Adrenal gland (tissue), 5 donors: ENCODE measurements at regions not wholly inside any gene's neighbourhood (a gene's known extent, or its start where the extent isn't known, plus 50 kb on each side); places are given as distances from the start of the nearest gene placed in this dataset.

ENCODE experiments used
- POLR2A ChIP-seq, 2 donors: fragments of 450-650 bp; IDR thresholded peaks; one replicate each; pipeline ENCODE4 v1.6.1; 2017; ENCODE audit warnings: antibody characterized with exemption in 2 of 2, mild to moderate bottlenecking in 2 of 2, moderate library complexity in 1 of 2
- TF ChIP-seq, protein P1 (sequence below), 6 experiments: fragments of 450-650 bp in 4 of 6; fragments of 200-600 bp in 2 of 6; sonication (generic) in 1 of 6; IDR thresholded peaks; 1 replicate in 5 of 6; 2 replicates in 1 of 6; pipeline versions ENCODE4 v1.5.1 to v1.8.0; 2016 to 2021; ENCODE audit warnings: antibody characterized with exemption in 6 of 6, mild to moderate bottlenecking in 2 of 6, moderate library complexity in 1 of 6
- donor health status: DM: no; HTN: no; CAD: no.

DNA sequence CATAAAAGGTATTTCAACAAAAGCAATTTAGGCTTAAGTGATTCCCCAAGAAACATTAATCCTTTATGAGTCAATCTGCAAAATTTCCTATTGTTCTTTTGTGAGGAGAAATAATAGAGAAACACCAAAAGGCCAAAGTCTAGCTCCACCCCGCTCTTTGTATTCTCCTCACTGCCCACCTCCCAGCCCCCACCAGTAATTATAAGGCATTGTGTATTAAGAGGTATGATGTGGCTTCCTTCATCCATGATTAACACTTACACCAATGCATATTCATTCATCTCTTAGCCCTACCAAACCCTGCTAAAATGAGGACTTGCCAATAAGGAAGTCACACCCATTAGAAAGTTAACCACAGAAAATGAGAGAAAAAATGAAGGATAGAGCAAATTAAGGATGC lies 105.3 kb upstream of the SPATA31D4 start:
- TF ChIP-seq POLR2A (IDR thresholded peaks at IDR 0.05): no peak
- TF ChIP-seq, protein P1, sequence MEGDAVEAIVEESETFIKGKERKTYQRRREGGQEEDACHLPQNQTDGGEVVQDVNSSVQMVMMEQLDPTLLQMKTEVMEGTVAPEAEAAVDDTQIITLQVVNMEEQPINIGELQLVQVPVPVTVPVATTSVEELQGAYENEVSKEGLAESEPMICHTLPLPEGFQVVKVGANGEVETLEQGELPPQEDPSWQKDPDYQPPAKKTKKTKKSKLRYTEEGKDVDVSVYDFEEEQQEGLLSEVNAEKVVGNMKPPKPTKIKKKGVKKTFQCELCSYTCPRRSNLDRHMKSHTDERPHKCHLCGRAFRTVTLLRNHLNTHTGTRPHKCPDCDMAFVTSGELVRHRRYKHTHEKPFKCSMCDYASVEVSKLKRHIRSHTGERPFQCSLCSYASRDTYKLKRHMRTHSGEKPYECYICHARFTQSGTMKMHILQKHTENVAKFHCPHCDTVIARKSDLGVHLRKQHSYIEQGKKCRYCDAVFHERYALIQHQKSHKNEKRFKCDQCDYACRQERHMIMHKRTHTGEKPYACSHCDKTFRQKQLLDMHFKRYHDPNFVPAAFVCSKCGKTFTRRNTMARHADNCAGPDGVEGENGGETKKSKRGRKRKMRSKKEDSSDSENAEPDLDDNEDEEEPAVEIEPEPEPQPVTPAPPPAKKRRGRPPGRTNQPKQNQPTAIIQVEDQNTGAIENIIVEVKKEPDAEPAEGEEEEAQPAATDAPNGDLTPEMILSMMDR (IDR thresholded peaks at IDR 0.05): no peak
